PC-9 (cell line): ENCODE measurements at regions not wholly inside any gene's neighbourhood (a gene's known extent, or its start where the extent isn't known, plus 50 kb on each side); places are given as distances from the start of the nearest gene placed in this dataset.

Source experiments
- EZH2 ChIP-seq: fragments of 200-600 bp; sonication (generic); IDR thresholded peaks from 2 replicates; pipeline ENCODE4 v1.8.0; 2017; ENCODE audit warnings: antibody characterized with exemption, low read depth
- TF ChIP-seq, protein P1 (sequence below): fragments of 200-600 bp; sonication (generic); conservative IDR thresholded peaks from 2 replicates; pipeline ENCODE4 v1.6.1; 2017; ENCODE audit warnings: mixed run types, antibody characterized with exemption, mild to moderate bottlenecking, moderate library complexity

DNA sequence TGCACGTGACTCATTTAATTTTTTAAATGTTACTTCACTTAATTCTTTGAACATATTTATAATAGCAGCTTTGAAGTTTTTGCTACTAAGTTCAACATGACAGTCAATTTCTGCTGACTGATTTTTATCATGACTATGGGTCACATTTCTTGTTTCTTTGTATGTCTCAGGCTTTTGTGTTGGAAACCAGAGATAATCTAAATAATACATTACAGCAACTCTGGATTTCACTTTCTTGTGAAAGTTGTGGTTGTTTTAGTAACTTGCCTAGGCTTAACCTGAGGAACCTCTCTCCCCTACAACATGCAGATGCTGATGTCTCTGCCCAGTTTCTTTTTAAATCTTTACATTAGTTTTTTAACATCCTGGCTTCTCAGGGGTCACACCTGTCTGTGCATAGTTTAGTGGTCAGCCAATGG is 180.8 kb downstream of the CCDC71L start:
- TF ChIP-seq, protein P1, sequence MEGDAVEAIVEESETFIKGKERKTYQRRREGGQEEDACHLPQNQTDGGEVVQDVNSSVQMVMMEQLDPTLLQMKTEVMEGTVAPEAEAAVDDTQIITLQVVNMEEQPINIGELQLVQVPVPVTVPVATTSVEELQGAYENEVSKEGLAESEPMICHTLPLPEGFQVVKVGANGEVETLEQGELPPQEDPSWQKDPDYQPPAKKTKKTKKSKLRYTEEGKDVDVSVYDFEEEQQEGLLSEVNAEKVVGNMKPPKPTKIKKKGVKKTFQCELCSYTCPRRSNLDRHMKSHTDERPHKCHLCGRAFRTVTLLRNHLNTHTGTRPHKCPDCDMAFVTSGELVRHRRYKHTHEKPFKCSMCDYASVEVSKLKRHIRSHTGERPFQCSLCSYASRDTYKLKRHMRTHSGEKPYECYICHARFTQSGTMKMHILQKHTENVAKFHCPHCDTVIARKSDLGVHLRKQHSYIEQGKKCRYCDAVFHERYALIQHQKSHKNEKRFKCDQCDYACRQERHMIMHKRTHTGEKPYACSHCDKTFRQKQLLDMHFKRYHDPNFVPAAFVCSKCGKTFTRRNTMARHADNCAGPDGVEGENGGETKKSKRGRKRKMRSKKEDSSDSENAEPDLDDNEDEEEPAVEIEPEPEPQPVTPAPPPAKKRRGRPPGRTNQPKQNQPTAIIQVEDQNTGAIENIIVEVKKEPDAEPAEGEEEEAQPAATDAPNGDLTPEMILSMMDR, result no peak
- no peak for TF ChIP-seq EZH2
